ENCODE measurements at regions not wholly inside any gene's neighbourhood (a gene's known extent, or its start where the extent isn't known, plus 50 kb on each side); places are given as distances from the start of the nearest gene placed in this dataset.

DNA sequence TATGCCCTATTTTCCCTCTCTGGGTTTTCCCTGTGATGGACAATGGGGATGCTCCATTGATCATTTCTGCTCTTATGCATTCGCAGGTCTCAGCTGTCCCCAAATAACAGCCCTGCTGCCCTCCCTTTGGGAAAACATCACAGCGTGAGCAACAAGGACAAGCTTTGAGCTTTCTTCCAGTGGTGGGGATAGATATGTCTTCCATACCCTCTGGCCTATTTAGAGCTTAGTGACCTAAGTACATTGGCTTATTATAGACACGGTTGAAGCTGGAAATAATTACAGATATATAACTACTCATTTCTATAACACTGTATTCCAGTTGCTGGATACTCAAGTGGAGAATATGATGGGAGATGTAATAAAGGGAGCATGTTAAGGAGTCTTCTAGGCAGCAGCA lies 304.3 kb upstream of the MGAT5 start:
- TF ChIP-seq YY1 (IDR thresholded peaks at IDR 0.05; ENCODE audit: insufficient read depth, insufficient read length), result no peak
- TF ChIP-seq ZNF274 (IDR thresholded peaks at IDR 0.05; ENCODE audit: low read depth, low read length), result no peak
